Activated CD4-positive, alpha-beta T cell treated with anti-CD3 and anti-CD28 coated beads for 36 hours (primary cell): ENCODE measurements at regions not wholly inside any gene's neighbourhood (a gene's known extent, or its start where the extent isn't known, plus 50 kb on each side); places are given as distances from the start of the nearest gene placed in this dataset.

ENCODE experiments used
- ATAC-seq: fragments of 200-7000 bp; cut with Tn5 transposase; one replicate; pipeline ENCODE4 v1.10.0; 2021; ENCODE audit warnings: mild to moderate bottlenecking, moderate library complexity
- CTCF ChIA-PET: fragments of 350-600 bp; sonication (Branson Sonifier 250); formaldehyde crosslinking; loops from one replicate; lab custom pipeline; 2021; ENCODE audit warnings: antibody characterized with exemption; lab: Charles Lee
- POLR2A ChIA-PET: fragments of 350-600 bp; sonication (Branson Sonifier 250); formaldehyde crosslinking; loops from one replicate; lab custom pipeline; 2021; ENCODE audit warnings: antibody characterized with exemption, inconsistent platforms; lab: Charles Lee
- DNase-seq: peaks from one replicate; pipeline ENCODE4 v3.0.0-alpha.2; 2020
- H3K27ac Mint-ChIP-seq: one replicate; pipeline ENCODE4 v1.8.0; 2021; ENCODE audit warnings: mixed read lengths
- H3K27me3 Mint-ChIP-seq: one replicate; pipeline ENCODE4 v1.8.0; 2021; ENCODE audit warnings: mixed read lengths
- H3K36me3 Mint-ChIP-seq: one replicate; pipeline ENCODE4 v1.8.0; 2021; ENCODE audit warnings: low read depth, mixed read lengths
- H3K4me1 Mint-ChIP-seq: one replicate; pipeline ENCODE4 v1.8.0; 2021; ENCODE audit warnings: mixed read lengths
- H3K4me3 Mint-ChIP-seq: one replicate; pipeline ENCODE4 v1.8.0; 2021; ENCODE audit warnings: mild to moderate bottlenecking, moderate library complexity, mixed read lengths
- H3K9me3 Mint-ChIP-seq: one replicate; pipeline ENCODE4 v1.8.0; 2021; ENCODE audit warnings: low read depth, mixed read lengths
- intact Hi-C, 2 experiments: fragments of 100-400 bp; cut with DNase I in 1 of 2; cut with micrococcal nuclease in 1 of 2; formaldehyde crosslinking; loops; one replicate each; pipeline versions ENCODE4 v1.14.2 to v1.15.1; 2022 to 2024; cut with DNase I, micrococcal nuclease

GRCh38 chr1:69215883-69216282, 351.8 kb upstream of the LRRC7 start:
- POLR2A ChIA-PET: no interaction called here
- Mint-ChIP-seq H3K9me3 (peaks cover 10% of the 10 kb centered on the region), H3K36me3 (no peaks in the 10 kb centered on the region), H3K4me1 (no peaks in the 10 kb centered on the region), H3K27ac (no peak overlapping the region), H3K27me3 (no peaks in the 10 kb centered on the region), H3K4me3 (no peak overlapping the region)
- intact Hi-C loops: no loop called here
- CTCF ChIA-PET: no interaction called here
- ATAC-seq (no peak), DNase-seq (no peak)

- no peak overlapping the region for H3K27ac Mint-ChIP-seq
Observed at GRCh38 chr1:69220672-69221071, 347.1 kb upstream of the LRRC7 start.

DNA sequence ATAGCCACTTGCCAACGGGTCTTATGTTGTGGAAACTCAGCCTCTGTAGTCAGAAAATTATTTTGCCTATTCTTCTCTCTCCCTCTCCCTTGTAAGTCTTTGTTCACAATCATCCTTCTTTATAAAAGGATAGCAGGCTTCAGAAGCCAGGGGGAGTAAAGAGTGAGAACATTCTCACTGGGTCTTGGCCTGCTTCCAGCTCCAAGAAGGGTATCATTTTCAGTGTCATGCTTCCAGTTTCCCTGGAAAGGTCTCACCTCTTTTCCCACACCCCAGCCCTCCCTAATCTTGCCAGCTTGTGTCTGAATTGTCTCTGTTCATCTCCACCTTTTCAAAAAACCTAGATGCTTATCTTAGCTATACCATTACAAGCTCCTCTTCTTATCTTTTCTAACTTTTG, 346.2 kb upstream of the LRRC7 start:
- H3K4me1 Mint-ChIP-seq: no peaks in the 10 kb centered on the region
- no peak for ATAC-seq
- H3K27ac Mint-ChIP-seq: no peak overlapping the region
- H3K9me3 Mint-ChIP-seq: no peaks in the 10 kb centered on the region
- no peaks in the 10 kb centered on the region for H3K27me3 Mint-ChIP-seq
- intact Hi-C loops: no loop called here
- no peaks in the 10 kb centered on the region for H3K36me3 Mint-ChIP-seq
- no peak for DNase-seq
- CTCF ChIA-PET: no interaction called here
- POLR2A ChIA-PET: no interaction called here
- H3K4me3 Mint-ChIP-seq: no peak overlapping the region

More at GRCh38 chr1:69220672-69221071, 347.1 kb upstream of the LRRC7 start:
- ChIA-PET POLR2A (no interaction called here), CTCF (no interaction called here)
- Mint-ChIP-seq H3K27me3 (no peaks in the 10 kb centered on the region), H3K4me3 (no peak overlapping the region), H3K4me1 (no peaks in the 10 kb centered on the region), H3K36me3 (no peaks in the 10 kb centered on the region), H3K9me3 (peaks cover 2% of the 10 kb centered on the region)
- DNase-seq (no peak), ATAC-seq (no peak)
- intact Hi-C loops: no loop called here

DNA sequence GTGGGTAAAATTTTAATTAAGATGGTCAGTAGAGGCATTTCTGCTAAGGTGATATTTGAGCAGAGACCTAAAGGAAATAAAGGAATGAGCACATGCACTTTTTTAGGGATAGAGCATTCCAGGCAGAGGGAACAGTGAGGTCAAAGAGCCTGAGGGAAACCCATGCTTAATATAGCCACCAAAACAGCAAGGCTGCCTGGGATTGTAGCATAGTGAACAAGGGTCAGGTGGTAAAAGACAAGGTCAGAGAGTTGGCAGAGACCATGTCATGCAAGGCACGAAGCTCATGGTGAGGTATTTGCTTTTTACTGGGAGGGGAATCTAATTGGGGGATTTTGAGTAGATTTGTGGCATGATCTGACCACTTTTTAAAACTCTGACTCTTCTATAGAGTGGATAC, 344.6 kb upstream of the LRRC7 start:
- Mint-ChIP-seq H3K4me1 (no peaks in the 10 kb centered on the region), H3K27ac (no peak overlapping the region), H3K27me3 (no peaks in the 10 kb centered on the region), H3K4me3 (no peak overlapping the region), H3K9me3 (peaks cover 4% of the 10 kb centered on the region), H3K36me3 (no peaks in the 10 kb centered on the region)
- POLR2A ChIA-PET: no interaction called here
- DNase-seq (no peak), ATAC-seq (no peak)
- intact Hi-C loops: no loop called here
- CTCF ChIA-PET: no interaction called here

DNA sequence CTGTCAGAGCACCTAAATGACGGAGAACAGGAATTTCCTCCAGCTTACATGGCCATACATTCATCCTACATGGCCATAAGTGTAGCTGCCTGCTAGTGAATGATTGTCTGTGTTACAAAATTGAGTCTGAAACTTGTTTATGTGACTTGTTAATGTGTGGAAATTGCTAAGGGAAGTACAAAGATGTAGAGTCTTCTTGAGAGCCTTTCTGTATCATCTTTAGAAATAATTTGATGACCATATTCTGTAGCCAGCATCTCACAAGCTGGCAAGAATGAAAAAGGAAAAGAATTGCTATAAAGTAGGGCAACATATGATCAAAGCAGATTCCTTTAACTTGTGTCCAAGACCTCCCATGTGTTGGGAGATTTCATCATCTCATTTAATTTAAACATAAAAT, 339.2 kb upstream of the LRRC7 start:
- intact Hi-C loops: no loop called here
- POLR2A ChIA-PET: no interaction called here

DNA sequence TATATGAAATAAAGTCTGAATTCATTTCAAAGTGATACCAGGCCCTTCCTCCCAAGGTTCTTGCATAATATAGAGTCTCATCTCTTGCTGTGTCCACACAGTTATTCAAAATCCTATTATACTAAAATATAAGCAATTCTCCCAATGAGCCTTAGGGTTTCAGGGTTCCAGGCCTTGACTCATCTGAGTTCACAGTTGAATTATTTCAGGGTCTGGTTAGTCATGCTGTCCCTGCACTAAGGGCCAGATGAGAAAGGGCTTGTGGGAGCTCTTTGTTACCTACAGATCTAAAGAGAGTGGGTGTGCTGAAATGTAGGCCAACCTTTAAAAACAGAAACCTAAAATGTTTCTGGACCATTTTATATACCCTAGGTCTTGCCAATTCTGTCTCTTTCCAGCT, 337.5 kb upstream of the LRRC7 start:
- ChIA-PET POLR2A (no interaction called here), CTCF (no interaction called here)
- no peaks in the 10 kb centered on the region for H3K36me3 Mint-ChIP-seq
- intact Hi-C loops: no loop called here
- no peaks in the 10 kb centered on the region for H3K4me1 Mint-ChIP-seq
- DNase-seq (no peak), ATAC-seq (no peak)
- H3K9me3 Mint-ChIP-seq: peaks cover 4% of the 10 kb centered on the region
- H3K4me3 Mint-ChIP-seq: no peak overlapping the region
- H3K27me3 Mint-ChIP-seq: no peaks in the 10 kb centered on the region
- H3K27ac Mint-ChIP-seq: no peak overlapping the region

More for the DNA sequence above, 339.2 kb upstream of the LRRC7 start:
- Mint-ChIP-seq H3K27ac (no peak overlapping the region), H3K4me3 (no peak overlapping the region), H3K9me3 (peaks cover 4% of the 10 kb centered on the region), H3K36me3 (no peaks in the 10 kb centered on the region), H3K4me1 (no peaks in the 10 kb centered on the region), H3K27me3 (no peaks in the 10 kb centered on the region)
- CTCF ChIA-PET: no interaction called here
- ATAC-seq: no peak
- no peak for DNase-seq

GRCh38 chr1:69233463-69233862, 334.3 kb upstream of the LRRC7 start:
- H3K4me3 Mint-ChIP-seq: no peak overlapping the region
- no peak overlapping the region for H3K27ac Mint-ChIP-seq

DNA sequence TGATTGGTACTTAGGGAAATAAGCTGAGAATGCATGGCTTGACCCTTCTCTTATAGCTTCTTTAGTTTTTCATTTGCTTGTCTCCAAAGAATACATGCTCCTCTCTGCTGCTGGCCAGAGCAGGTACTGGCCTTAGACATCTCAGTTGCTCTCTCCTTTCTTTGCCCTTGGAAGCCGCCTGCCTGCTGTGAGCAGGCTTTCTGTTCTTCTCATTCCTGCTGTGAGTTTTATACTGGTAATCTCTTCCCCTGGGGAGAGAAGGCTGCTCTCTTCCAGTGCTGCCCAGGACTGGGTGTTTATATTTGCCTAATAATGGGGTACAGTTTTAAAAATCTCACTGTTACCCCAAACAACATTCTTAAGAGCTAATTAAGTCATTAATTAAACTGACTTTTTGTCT, 323.5 kb upstream of the LRRC7 start:
- intact Hi-C loops: no loop called here
- ChIA-PET POLR2A (no interaction called here), CTCF (interaction anchor here (0.6 kb wide), 1 partner anchor 148 kb away, joined by 3 read pairs; no protein-coding TSS in a partner anchor)
- Mint-ChIP-seq H3K27ac (no peak overlapping the region), H3K36me3 (no peaks in the 10 kb centered on the region), H3K4me1 (no peaks in the 10 kb centered on the region), H3K27me3 (no peaks in the 10 kb centered on the region), H3K9me3 (peaks cover under 1% of the 10 kb centered on the region), H3K4me3 (no peak overlapping the region)
- DNase-seq (no peak), ATAC-seq (no peak)

More at GRCh38 chr1:69233463-69233862, 334.3 kb upstream of the LRRC7 start:
- Mint-ChIP-seq H3K9me3 (no peaks in the 10 kb centered on the region), H3K27me3 (no peaks in the 10 kb centered on the region), H3K36me3 (no peaks in the 10 kb centered on the region), H3K4me1 (no peaks in the 10 kb centered on the region)
- POLR2A ChIA-PET: no interaction called here
- no peak for DNase-seq
- CTCF ChIA-PET: interaction anchor here (1.3 kb wide), 1 partner anchor 9 kb away, joined by 4 read pairs; no protein-coding TSS in a partner anchor
- intact Hi-C loops: no loop called here
- no peak for ATAC-seq

- ChIA-PET POLR2A (no interaction called here), CTCF (no interaction called here)
- Mint-ChIP-seq H3K4me3 (no peak overlapping the region), H3K9me3 (peaks cover 2% of the 10 kb centered on the region), H3K27me3 (no peaks in the 10 kb centered on the region), H3K4me1 (no peaks in the 10 kb centered on the region), H3K27ac (no peak overlapping the region), H3K36me3 (no peaks in the 10 kb centered on the region)
- DNase-seq (no peak), ATAC-seq (no peak)
- intact Hi-C loops: no loop called here
Observed at GRCh38 chr1:69246109-69246508, 321.6 kb upstream of the LRRC7 start.

- no peak for ATAC-seq
- no peak overlapping the region for H3K4me3 Mint-ChIP-seq
- peaks cover 2% of the 10 kb centered on the region for H3K9me3 Mint-ChIP-seq
- no peak overlapping the region for H3K27ac Mint-ChIP-seq
- intact Hi-C loops: no loop called here
- ChIA-PET CTCF (no interaction called here), POLR2A (no interaction called here)
- H3K27me3 Mint-ChIP-seq: no peaks in the 10 kb centered on the region
- DNase-seq: no peak
- H3K36me3 Mint-ChIP-seq: no peaks in the 10 kb centered on the region
- H3K4me1 Mint-ChIP-seq: no peaks in the 10 kb centered on the region
Observed at GRCh38 chr1:69246710-69247109, 321.0 kb upstream of the LRRC7 start.

DNA sequence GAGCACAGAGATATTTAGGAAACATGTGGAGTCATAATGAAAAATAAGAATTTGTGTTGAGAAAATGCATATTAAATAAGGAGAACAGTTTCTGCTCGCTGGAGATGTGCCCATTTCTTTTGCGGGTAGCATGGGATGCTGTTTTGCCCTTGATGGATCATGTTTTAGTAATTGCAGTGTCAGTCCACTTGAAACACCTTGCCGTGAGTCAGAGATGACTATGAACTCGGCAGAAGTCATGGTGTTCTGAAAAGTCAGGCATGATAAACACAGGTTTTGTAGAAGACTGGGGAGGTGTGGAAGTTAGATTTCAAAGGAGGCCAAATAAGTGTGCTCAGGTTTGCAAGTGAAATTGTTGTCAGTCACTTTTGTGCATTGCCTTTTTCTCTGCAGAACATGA, 315.0 kb upstream of the LRRC7 start:
- Mint-ChIP-seq H3K27ac (no peak overlapping the region), H3K36me3 (no peaks in the 10 kb centered on the region), H3K4me1 (no peaks in the 10 kb centered on the region), H3K9me3 (peaks cover 7% of the 10 kb centered on the region), H3K27me3 (no peaks in the 10 kb centered on the region), H3K4me3 (no peak overlapping the region)
- DNase-seq: no peak
- intact Hi-C loops: no loop called here
- ATAC-seq: no peak
- ChIA-PET CTCF (no interaction called here), POLR2A (no interaction called here)

- no peak overlapping the region for H3K27ac Mint-ChIP-seq
- H3K4me3 Mint-ChIP-seq: no peak overlapping the region
- peaks cover 4% of the 10 kb centered on the region for H3K9me3 Mint-ChIP-seq
- no peaks in the 10 kb centered on the region for H3K27me3 Mint-ChIP-seq
- intact Hi-C loops: no loop called here
- ATAC-seq: no peak
- ChIA-PET POLR2A (no interaction called here), CTCF (no interaction called here)
- no peak for DNase-seq
- no peaks in the 10 kb centered on the region for H3K36me3 Mint-ChIP-seq
- no peaks in the 10 kb centered on the region for H3K4me1 Mint-ChIP-seq
Observed at GRCh38 chr1:69256036-69256435, 311.7 kb upstream of the LRRC7 start.

- no peak for DNase-seq
- H3K4me1 Mint-ChIP-seq: no peaks in the 10 kb centered on the region
- H3K36me3 Mint-ChIP-seq: no peaks in the 10 kb centered on the region
- intact Hi-C loops: no loop called here
- ChIA-PET CTCF (no interaction called here), POLR2A (no interaction called here)
- ATAC-seq: no peak
- H3K9me3 Mint-ChIP-seq: peaks cover 4% of the 10 kb centered on the region
- H3K27me3 Mint-ChIP-seq: no peaks in the 10 kb centered on the region
- no peak overlapping the region for H3K4me3 Mint-ChIP-seq
- H3K27ac Mint-ChIP-seq: no peak overlapping the region
Observed at GRCh38 chr1:69258842-69259241, 308.9 kb upstream of the LRRC7 start.
